HUES64 (cell line): ENCODE measurements at regions not wholly inside any gene's neighbourhood (a gene's known extent, or its start where the extent isn't known, plus 50 kb on each side); places are given as distances from the start of the nearest gene placed in this dataset.

ENCODE experiments used
- H3K27ac ChIP-seq: 2 replicates; pipeline ENCODE4 v1.7.0; 2013; ENCODE audit warnings: low read depth, low read length, inconsistent platforms
- H3K27me3 ChIP-seq: 2 replicates; pipeline ENCODE4 v1.6.1; 2013; ENCODE audit warnings: mild to moderate bottlenecking, low read length; ENCODE audit not compliant: insufficient read depth
- H3K36me3 ChIP-seq: 2 replicates; pipeline ENCODE4 v1.6.1; 2013; ENCODE audit warnings: mild to moderate bottlenecking, low read length; ENCODE audit not compliant: insufficient read depth
- H3K4me1 ChIP-seq: 2 replicates; pipeline ENCODE4 v1.6.1; 2013; ENCODE audit warnings: mild to moderate bottlenecking, low read length, moderate library complexity; ENCODE audit not compliant: insufficient read depth
- H3K4me3 ChIP-seq: 2 replicates; pipeline ENCODE4 v1.5.1; 2013; ENCODE audit warnings: mild to moderate bottlenecking, low read length, moderate library complexity
- H3K9ac ChIP-seq: 2 replicates; pipeline ENCODE4 v1.6.1; 2013; ENCODE audit warnings: mild to moderate bottlenecking, low read depth, low read length
- H3K9me3 ChIP-seq: 2 replicates; pipeline ENCODE4 v1.6.1; 2013; ENCODE audit warnings: low read depth, low read length; ENCODE audit not compliant: insufficient read depth
- WGBS: fragments of 150-250, 120-280 bp; methylation state at CpG from one replicate; pipeline ENCODE4 v1.1.7; 2013; ENCODE audit warnings: missing lambda C conversion rate; 5-methylcytosine and 5-hydroxymethylcytosine counted together

DNA sequence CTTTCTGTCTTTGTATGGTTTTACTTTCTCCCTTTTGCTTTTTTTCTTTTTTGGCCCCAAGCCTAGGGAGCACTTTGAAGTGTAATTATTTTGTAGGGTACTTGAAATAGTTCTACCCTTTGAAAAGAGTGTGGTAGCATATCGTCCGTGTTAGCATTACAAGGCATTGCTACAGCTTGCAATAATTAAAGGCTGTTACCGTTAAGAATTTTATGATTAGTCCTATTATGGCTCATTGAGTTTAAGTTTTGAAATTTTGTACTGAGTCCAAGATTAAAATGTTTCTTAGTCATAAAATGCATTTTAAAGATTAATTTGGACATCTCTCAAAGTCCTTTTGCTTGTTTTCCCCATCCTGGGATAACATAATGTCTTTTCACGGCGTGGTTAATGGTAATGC is 490.0 kb upstream of the LRRN3 start:
- Histone ChIP-seq H3K36me3 (no peaks in the 10 kb centered on the region), H3K4me1 (peaks cover 27% of the 10 kb centered on the region), H3K4me3 (no peak overlapping the region), H3K9me3 (no peaks in the 10 kb centered on the region), H3K27me3 (no peaks in the 10 kb centered on the region), H3K27ac (no peak overlapping the region), H3K9ac (no peak overlapping the region)
- WGBS: 56% methylated on average over 5 of the region's 5 CpGs

DNA sequence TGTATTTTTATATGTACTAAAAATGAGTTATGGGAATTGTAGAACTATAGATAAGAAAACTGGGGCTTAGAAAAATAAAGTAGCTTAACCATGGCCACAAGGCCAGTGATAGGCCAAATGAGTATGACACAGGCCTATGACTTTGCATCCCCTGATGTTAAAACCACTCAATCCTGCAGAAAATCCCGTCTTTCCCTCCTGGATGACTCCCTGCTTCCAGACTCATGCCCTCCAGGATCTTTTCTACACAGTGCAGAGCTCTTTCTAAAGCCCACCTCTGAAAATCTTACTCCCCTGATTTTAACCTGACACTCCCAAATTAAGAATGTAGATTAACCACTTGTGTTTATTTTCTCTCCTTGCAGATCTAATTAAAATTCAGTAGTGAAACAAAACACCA is 489.2 kb upstream of the LRRN3 start:
- Histone ChIP-seq H3K9ac (no peak overlapping the region), H3K27ac (no peak overlapping the region), H3K36me3 (no peaks in the 10 kb centered on the region), H3K4me1 (peaks cover 27% of the 10 kb centered on the region), H3K4me3 (no peak overlapping the region), H3K27me3 (no peaks in the 10 kb centered on the region), H3K9me3 (no peaks in the 10 kb centered on the region)
- 34% methylated on average over 1 of the region's 1 CpG for WGBS

DNA sequence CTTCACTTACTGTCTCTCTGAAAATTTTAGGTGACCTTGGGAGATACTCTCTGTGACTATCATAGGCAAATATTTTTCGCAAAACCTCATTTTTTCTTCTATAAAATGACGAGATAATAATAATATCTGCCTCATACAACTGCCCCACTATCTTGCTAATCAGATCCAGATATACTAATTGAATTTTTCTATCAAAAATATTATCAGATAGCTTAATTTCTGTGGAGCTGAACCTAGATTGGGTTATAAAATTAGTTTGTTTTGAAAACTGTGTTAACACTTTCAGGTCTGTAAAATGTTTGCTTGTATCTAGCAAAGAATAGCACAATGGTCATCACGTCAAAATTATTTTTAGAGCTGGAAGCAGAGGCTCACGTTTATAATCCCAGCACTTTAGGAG is 486.7 kb upstream of the LRRN3 start:
- Histone ChIP-seq H3K27ac (no peak overlapping the region), H3K27me3 (no peaks in the 10 kb centered on the region), H3K4me1 (peaks cover 27% of the 10 kb centered on the region), H3K4me3 (no peak overlapping the region), H3K36me3 (no peaks in the 10 kb centered on the region), H3K9me3 (no peaks in the 10 kb centered on the region), H3K9ac (no peak overlapping the region)
- 94% methylated on average over 4 of the region's 4 CpGs for WGBS

DNA sequence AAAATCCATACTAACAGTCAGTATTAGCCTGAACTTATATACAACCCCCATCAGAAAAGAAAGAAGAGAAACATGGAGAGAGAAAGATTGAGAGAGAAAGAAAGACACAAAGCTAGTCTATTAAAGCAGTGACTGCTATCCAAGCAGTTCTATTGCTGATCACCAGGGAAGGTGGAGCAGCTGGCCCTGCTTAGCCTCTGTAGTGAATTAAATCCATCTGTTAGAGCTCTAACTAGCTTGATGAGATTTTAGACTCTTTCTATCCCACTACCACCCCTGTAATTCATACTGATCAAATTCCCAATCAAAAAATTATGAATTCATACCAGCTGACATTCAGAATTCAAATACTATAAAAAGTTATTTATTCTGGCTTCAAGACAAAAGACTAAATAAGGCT is 486.0 kb upstream of the LRRN3 start:
- H3K36me3 ChIP-seq: no peaks in the 10 kb centered on the region
- H3K4me1 ChIP-seq: peaks cover 27% of the 10 kb centered on the region
- no peaks in the 10 kb centered on the region for H3K27me3 ChIP-seq
- no peaks in the 10 kb centered on the region for H3K9me3 ChIP-seq
- H3K9ac ChIP-seq: no peak overlapping the region
- no peak overlapping the region for H3K4me3 ChIP-seq
- no peak overlapping the region for H3K27ac ChIP-seq

DNA sequence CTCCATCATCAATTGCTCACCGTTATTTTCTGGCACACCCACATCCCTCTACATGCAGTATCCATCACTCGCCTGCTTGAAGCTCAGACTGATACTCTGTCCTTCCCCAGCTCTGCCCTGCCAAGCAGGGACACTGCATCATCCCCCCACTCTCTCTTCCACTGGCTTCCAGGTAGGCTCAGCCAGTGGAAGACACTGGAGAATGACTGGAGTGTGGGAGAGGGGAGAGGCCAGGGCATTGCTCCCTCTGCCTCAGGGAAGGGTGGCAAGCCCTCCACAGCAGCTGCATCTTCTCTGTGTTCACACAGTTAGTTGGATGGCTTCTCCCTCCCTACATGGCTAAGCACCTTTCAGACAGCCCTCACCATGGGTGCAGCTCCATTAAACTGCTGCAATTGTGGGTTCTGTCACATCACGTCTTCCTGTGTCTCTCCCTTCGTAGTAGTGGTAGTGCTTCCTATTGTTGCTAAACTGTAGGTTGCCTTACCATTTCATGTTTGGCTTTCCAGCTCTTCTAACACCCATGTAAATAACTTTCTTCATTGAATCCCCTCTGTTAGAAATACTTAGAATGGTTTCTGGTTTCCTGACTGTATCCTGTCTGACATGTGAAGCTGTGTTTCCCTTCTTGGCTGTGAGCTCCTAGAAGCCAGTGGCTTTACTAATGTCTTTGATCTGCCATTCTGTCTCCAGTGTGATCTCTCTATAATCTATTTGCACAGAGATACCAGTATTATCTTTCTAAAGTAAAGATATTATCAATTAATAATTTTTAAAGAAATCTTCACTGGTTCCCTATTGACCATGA is 483.7 kb upstream of the LRRN3 start:
- WGBS: 94% methylated on average over 4 of the region's 4 CpGs
- Histone ChIP-seq H3K9me3 (no peaks in the 10 kb centered on the region), H3K27me3 (no peaks in the 10 kb centered on the region), H3K36me3 (no peaks in the 10 kb centered on the region), H3K27ac (no peak overlapping the region), H3K4me3 (no peak overlapping the region), H3K9ac (no peak overlapping the region), H3K4me1 (peaks cover 4% of the 10 kb centered on the region; the same call in 1 of the 2 replicates)

DNA sequence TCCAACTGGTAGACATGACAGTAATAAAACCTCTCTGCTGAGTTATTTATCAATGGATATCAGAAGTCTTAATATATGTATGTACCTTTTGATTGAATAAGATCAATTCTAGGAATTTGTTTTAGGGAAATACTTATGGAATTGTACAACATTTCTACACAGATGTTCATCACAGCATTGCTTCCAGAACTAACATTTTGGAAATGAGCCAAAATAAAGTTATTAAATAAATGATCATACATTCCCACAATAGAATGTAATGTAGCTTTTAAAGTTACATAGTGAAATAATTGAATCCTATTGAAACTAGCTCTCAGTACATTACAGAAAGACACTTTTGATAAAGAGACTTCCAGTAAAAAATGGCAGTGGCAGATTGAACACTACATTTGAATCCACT is 481.6 kb upstream of the LRRN3 start:
- H3K36me3 ChIP-seq: no peaks in the 10 kb centered on the region
- no peaks in the 10 kb centered on the region for H3K9me3 ChIP-seq
- no peaks in the 10 kb centered on the region for H3K27me3 ChIP-seq
- no peak overlapping the region for H3K27ac ChIP-seq
- H3K4me1 ChIP-seq: no peaks in the 10 kb centered on the region
- H3K9ac ChIP-seq: no peak overlapping the region
- no peak overlapping the region for H3K4me3 ChIP-seq

DNA sequence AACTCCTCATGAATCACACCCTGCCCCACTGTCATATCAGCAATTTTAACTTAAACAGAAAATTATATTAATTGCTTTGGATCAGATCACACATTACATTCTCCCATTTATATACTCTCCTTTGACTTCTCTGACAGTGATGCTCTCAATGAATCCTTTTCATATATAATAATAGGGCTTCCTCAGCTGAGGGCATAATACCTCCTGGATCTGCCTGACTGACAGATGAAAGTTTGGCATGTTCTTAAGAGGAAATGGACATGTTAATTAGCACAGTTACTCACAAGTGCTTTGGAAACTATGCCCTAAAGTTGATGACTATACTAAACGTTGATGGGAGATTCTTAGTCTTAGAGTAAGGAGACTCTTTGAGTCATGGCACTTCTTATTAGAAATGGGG is 478.2 kb upstream of the LRRN3 start:
- Histone ChIP-seq H3K4me3 (no peak overlapping the region), H3K27ac (no peak overlapping the region), H3K9me3 (no peaks in the 10 kb centered on the region), H3K4me1 (no peaks in the 10 kb centered on the region), H3K9ac (no peak overlapping the region), H3K36me3 (no peaks in the 10 kb centered on the region), H3K27me3 (no peaks in the 10 kb centered on the region)
- WGBS: 83% methylated on average over 1 of the region's 1 CpG
